ENCODE measurements at regions not wholly inside any gene's neighbourhood (a gene's known extent, or its start where the extent isn't known, plus 50 kb on each side); places are given as distances from the start of the nearest gene placed in this dataset.

DNA sequence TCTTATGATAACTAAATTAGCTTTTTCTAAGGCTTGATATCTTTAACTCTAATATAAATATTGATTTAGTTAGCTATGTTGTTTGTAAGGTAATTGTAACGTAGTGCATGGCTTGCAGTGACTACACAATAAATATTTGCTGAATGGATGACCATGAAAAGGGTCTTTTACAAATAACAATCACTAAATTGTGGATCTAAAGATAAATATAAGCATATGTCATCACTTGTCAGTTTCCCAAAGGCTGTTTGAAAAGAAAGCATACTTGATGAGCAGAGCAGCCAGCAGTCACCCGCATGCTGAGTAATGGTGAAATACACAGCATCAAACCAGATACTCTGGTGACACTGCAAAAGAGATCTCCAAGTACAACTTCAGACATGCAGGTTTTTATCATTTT, 92.5 kb upstream of the FMN2 start (continued):
- TF ChIP-seq, protein P1, sequence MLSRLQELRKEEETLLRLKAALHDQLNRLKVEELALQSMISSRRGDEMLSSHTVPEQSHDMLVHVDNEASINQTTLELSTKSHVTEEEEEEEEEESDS (CRISPR knock-in tag; IDR thresholded peaks at IDR 0.05), result no peak

DNA sequence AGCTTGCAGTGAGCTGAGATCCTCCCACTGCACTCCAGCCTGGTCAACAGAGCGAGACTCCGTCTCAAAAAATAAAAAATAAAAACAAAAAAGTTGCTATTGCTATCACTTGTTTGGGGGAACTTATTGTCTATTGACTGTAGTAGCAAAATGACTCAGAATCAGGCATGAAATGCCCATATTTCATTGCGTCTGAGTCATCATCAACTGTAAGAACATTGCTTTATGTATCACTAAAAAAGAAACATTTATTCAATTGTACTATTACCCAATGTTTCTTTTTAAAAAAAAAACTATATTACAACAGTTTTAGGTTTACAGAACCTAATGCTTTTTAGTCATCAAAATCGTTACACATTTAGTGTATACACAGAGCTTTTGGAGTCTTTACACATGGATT, 91.0 kb upstream of the FMN2 start:
- no TSS peak for BruUV-seq (replicated peaks)
- no peaks in the 10 kb centered on the region for H3K9me3 ChIP-seq (replicated peaks; ENCODE audit: control insufficient read depth, insufficient read depth, low read depth, low read length)
- H3K9me1 ChIP-seq (ENCODE audit: control insufficient read depth, insufficient read depth, low read length), result no peaks in the 10 kb centered on the region
- H3K79me2 ChIP-seq (ENCODE audit: control insufficient read depth, insufficient read depth, low read length), result no peaks in the 10 kb centered on the region
- no peaks in the 10 kb centered on the region for H3K27me3 ChIP-seq (ENCODE audit: control insufficient read depth in 2 of 2, insufficient read depth in 2 of 2, low read length in 2 of 2)
- ATAC-seq, result no peak
- DNase-seq (ENCODE audit: extremely low read depth in 1 of 4, low spot score in 3 of 4), result no peak
- CTCF ChIA-PET (ENCODE audit: low intra/inter-chr PET ratio), result no interaction called here
- H3K4me1 ChIP-seq (replicated peaks in 1 of 2; ENCODE audit: control insufficient read depth in 2 of 2, insufficient read depth in 2 of 2, low read length in 2 of 2), result peaks cover 0 to 5% of the 10 kb centered on the region in 2 experiments; a peak in 1 of 5 replicates
- no peak for FAIRE-seq
- no peak overlapping the region for H3K27ac ChIP-seq (ENCODE audit: extremely low read depth, low read depth, low read length)
- POLR2A ChIA-PET, result no interaction called here
- WGBS (ENCODE audit: insufficient coverage, low coverage, missing lambda C conversion rate), result 0% methylated on average over 4 of the region's 4 CpGs
- no peak overlapping the region for H2AFZ ChIP-seq (ENCODE audit: low read depth, low read length)
- no peak overlapping the region for H3K4me2 ChIP-seq (ENCODE audit: insufficient read depth, low read length)
- H3K4me3 ChIP-seq, result no peak overlapping the region
- in situ Hi-C loops (cut with MboI) (no loop called here), intact Hi-C loops (cut with micrococcal nuclease) (no loop called here)
- H3K9ac ChIP-seq (ENCODE audit: insufficient read depth in 1 of 2, low read depth in 2 of 2, low read length in 2 of 2), result no peak overlapping the region
- no peaks in the 10 kb centered on the region for H3K36me3 ChIP-seq (ENCODE audit: control insufficient read depth, insufficient read depth, low read length)
- no peaks in the 10 kb centered on the region for H4K20me1 ChIP-seq (replicated peaks; ENCODE audit: control insufficient read depth, insufficient read depth, low read length)
- TF ChIP-seq, protein P2, sequence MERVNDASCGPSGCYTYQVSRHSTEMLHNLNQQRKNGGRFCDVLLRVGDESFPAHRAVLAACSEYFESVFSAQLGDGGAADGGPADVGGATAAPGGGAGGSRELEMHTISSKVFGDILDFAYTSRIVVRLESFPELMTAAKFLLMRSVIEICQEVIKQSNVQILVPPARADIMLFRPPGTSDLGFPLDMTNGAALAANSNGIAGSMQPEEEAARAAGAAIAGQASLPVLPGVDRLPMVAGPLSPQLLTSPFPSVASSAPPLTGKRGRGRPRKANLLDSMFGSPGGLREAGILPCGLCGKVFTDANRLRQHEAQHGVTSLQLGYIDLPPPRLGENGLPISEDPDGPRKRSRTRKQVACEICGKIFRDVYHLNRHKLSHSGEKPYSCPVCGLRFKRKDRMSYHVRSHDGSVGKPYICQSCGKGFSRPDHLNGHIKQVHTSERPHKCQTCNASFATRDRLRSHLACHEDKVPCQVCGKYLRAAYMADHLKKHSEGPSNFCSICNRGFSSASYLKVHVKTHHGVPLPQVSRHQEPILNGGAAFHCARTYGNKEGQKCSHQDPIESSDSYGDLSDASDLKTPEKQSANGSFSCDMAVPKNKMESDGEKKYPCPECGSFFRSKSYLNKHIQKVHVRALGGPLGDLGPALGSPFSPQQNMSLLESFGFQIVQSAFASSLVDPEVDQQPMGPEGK (CRISPR knock-in tag; IDR thresholded peaks at IDR 0.05; ENCODE audit: borderline replicate concordance), result no peak
- no peak for TF ChIP-seq NFIX (CRISPR knock-in tag; IDR thresholded peaks at IDR 0.05; ENCODE audit: low read depth)
- no peak for TF ChIP-seq PTRF (tag; IDR thresholded peaks at IDR 0.05)
- TF ChIP-seq, protein P3, sequence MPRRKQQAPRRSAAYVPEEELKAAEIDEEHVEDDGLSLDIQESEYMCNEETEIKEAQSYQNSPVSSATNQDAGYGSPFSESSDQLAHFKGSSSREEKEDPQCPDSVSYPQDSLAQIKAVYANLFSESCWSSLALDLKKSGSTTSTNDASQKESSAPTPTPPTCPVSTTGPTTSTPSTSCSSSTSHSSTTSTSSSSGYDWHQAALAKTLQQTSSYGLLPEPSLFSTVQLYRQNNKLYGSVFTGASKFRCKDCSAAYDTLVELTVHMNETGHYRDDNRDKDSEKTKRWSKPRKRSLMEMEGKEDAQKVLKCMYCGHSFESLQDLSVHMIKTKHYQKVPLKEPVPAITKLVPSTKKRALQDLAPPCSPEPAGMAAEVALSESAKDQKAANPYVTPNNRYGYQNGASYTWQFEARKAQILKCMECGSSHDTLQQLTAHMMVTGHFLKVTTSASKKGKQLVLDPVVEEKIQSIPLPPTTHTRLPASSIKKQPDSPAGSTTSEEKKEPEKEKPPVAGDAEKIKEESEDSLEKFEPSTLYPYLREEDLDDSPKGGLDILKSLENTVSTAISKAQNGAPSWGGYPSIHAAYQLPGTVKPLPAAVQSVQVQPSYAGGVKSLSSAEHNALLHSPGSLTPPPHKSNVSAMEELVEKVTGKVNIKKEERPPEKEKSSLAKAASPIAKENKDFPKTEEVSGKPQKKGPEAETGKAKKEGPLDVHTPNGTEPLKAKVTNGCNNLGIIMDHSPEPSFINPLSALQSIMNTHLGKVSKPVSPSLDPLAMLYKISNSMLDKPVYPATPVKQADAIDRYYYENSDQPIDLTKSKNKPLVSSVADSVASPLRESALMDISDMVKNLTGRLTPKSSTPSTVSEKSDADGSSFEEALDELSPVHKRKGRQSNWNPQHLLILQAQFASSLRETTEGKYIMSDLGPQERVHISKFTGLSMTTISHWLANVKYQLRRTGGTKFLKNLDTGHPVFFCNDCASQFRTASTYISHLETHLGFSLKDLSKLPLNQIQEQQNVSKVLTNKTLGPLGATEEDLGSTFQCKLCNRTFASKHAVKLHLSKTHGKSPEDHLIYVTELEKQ (CRISPR knock-in tag; IDR thresholded peaks at IDR 0.05), result no peak
- TF ChIP-seq ZNF584 (CRISPR knock-in tag; IDR thresholded peaks at IDR 0.05; ENCODE audit: low read depth), result no peak
- no peak for TF ChIP-seq WHSC1 (IDR thresholded peaks at IDR 0.05; ENCODE audit: low read length)
- TF ChIP-seq, protein P4, sequence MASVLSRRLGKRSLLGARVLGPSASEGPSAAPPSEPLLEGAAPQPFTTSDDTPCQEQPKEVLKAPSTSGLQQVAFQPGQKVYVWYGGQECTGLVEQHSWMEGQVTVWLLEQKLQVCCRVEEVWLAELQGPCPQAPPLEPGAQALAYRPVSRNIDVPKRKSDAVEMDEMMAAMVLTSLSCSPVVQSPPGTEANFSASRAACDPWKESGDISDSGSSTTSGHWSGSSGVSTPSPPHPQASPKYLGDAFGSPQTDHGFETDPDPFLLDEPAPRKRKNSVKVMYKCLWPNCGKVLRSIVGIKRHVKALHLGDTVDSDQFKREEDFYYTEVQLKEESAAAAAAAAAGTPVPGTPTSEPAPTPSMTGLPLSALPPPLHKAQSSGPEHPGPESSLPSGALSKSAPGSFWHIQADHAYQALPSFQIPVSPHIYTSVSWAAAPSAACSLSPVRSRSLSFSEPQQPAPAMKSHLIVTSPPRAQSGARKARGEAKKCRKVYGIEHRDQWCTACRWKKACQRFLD (CRISPR knock-in tag; IDR thresholded peaks at IDR 0.05), result no peak
- no peak for TF ChIP-seq ZNF316 (IDR thresholded peaks at IDR 0.05)
- TF ChIP-seq, protein P5, sequence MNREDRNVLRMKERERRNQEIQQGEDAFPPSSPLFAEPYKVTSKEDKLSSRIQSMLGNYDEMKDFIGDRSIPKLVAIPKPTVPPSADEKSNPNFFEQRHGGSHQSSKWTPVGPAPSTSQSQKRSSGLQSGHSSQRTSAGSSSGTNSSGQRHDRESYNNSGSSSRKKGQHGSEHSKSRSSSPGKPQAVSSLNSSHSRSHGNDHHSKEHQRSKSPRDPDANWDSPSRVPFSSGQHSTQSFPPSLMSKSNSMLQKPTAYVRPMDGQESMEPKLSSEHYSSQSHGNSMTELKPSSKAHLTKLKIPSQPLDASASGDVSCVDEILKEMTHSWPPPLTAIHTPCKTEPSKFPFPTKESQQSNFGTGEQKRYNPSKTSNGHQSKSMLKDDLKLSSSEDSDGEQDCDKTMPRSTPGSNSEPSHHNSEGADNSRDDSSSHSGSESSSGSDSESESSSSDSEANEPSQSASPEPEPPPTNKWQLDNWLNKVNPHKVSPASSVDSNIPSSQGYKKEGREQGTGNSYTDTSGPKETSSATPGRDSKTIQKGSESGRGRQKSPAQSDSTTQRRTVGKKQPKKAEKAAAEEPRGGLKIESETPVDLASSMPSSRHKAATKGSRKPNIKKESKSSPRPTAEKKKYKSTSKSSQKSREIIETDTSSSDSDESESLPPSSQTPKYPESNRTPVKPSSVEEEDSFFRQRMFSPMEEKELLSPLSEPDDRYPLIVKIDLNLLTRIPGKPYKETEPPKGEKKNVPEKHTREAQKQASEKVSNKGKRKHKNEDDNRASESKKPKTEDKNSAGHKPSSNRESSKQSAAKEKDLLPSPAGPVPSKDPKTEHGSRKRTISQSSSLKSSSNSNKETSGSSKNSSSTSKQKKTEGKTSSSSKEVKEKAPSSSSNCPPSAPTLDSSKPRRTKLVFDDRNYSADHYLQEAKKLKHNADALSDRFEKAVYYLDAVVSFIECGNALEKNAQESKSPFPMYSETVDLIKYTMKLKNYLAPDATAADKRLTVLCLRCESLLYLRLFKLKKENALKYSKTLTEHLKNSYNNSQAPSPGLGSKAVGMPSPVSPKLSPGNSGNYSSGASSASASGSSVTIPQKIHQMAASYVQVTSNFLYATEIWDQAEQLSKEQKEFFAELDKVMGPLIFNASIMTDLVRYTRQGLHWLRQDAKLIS (CRISPR knock-in tag; IDR thresholded peaks at IDR 0.05), result no peak

All from K562 (cell line).